BJ (cell line): ENCODE measurements at regions not wholly inside any gene's neighbourhood (a gene's known extent, or its start where the extent isn't known, plus 50 kb on each side); places are given as distances from the start of the nearest gene placed in this dataset.

ENCODE experiments used
- CTCF ChIA-PET: fragments of 350-600 bp; formaldehyde crosslinking; extraction: SDS; loops from one replicate; lab custom pipeline; 2021; ENCODE audit warnings: antibody characterized with exemption, inconsistent platforms; lab: Yijun Ruan, JAX
- POLR2A ChIA-PET: fragments of 300-600 bp; sonication (Branson Sonifier 250); formaldehyde crosslinking; extraction: SDS; loops from one replicate; lab custom pipeline; 2021; ENCODE audit warnings: antibody characterized with exemption; lab: Charles Lee
- DNase-seq: peaks from one replicate; pipeline ENCODE4 v3.0.0-alpha.2; 2011; ENCODE audit warnings: low read depth
- H3K27me3 ChIP-seq: 2 replicates; pipeline ENCODE4 v1.6.0; 2011; ENCODE audit warnings: low read length; ENCODE audit not compliant: control insufficient read depth, insufficient read depth
- H3K36me3 ChIP-seq: 2 replicates; pipeline ENCODE4 v1.5.1; 2011; ENCODE audit warnings: low read length; ENCODE audit not compliant: control insufficient read depth, insufficient read depth
- H3K4me3 ChIP-seq: 2 replicates; pipeline ENCODE4 v1.5.1; 2011; ENCODE audit warnings: low read depth, mild to moderate bottlenecking, control low read depth, low read length
- CTCF ChIP-seq: IDR thresholded peaks from 2 replicates; pipeline ENCODE4 v1.5.1; 2011; ENCODE audit warnings: low read depth, mild to moderate bottlenecking, control low read depth, inconsistent platforms, low read length, moderate library complexity; ENCODE audit not compliant: insufficient read depth

- no peak for TF ChIP-seq CTCF
- no peaks in the 10 kb centered on the region for H3K36me3 ChIP-seq
- POLR2A ChIA-PET: no interaction called here
Observed at GRCh38 chr17:34447406-34447805, 84.4 kb upstream of the CCL1 start.

GRCh38 chr17:34445101-34445500 lies 82.1 kb upstream of the CCL1 start:
- Histone ChIP-seq H3K4me3 (no peak overlapping the region), H3K27me3 (no peaks in the 10 kb centered on the region; the same call in none of the 2 replicates), H3K36me3 (no peaks in the 10 kb centered on the region)
- ChIA-PET POLR2A (no interaction called here), CTCF (interaction anchor here (0.9 kb wide), 1 partner anchor 12 kb away, joined by 3 read pairs; no protein-coding TSS in a partner anchor)
- DNase-seq: no peak
- no peak for TF ChIP-seq CTCF

More at GRCh38 chr17:34447406-34447805, 84.4 kb upstream of the CCL1 start:
- no peak for DNase-seq
- CTCF ChIA-PET: no interaction called here
- H3K27me3 ChIP-seq: no peaks in the 10 kb centered on the region; the same call in 1 of the 2 replicates
- no peak overlapping the region for H3K4me3 ChIP-seq

- ChIA-PET POLR2A (no interaction called here), CTCF (interaction anchor here (0.6 to 1.4 kb wide), 3 partner anchors 13 to 43 kb away, joined by 3 to 4 read pairs (median 3); no protein-coding TSS in a partner anchor)
- DNase-seq: no peak
- H3K36me3 ChIP-seq: no peaks in the 10 kb centered on the region
- no peak overlapping the region for H3K4me3 ChIP-seq
- no peaks in the 10 kb centered on the region; the same call in none of the 2 replicates for H3K27me3 ChIP-seq
- TF ChIP-seq CTCF: no peak
Observed at GRCh38 chr17:34443619-34444469, 80.8 kb upstream of the CCL1 start.

GRCh38 chr17:34442387-34443111 lies 79.5 kb upstream of the CCL1 start:
- no peak for DNase-seq
- H3K36me3 ChIP-seq: no peaks in the 10 kb centered on the region
- CTCF ChIA-PET: interaction anchor here (0.8 to 1.4 kb wide), 2 partner anchors 15 to 195 kb away, joined by 3 to 4 read pairs; no protein-coding TSS in a partner anchor
- H3K4me3 ChIP-seq: no peak overlapping the region
- POLR2A ChIA-PET: no interaction called here
- H3K27me3 ChIP-seq: no peaks in the 10 kb centered on the region; the same call in 1 of the 2 replicates
- no peak for TF ChIP-seq CTCF

- Histone ChIP-seq H3K36me3 (no peaks in the 10 kb centered on the region), H3K4me3 (no peak overlapping the region), H3K27me3 (no peaks in the 10 kb centered on the region; the same call in 1 of the 2 replicates)
- no peak for TF ChIP-seq CTCF
- ChIA-PET CTCF (no interaction called here), POLR2A (no interaction called here)
- DNase-seq: no peak
Observed at GRCh38 chr17:34437188-34437587, 74.2 kb upstream of the CCL1 start.
